DOHH2 (cell line): ENCODE measurements at regions not wholly inside any gene's neighbourhood (a gene's known extent, or its start where the extent isn't known, plus 50 kb on each side); places are given as distances from the start of the nearest gene placed in this dataset.

Source experiments
- H3F3A ChIP-seq: fragments of 200-600 bp; sonication (generic), shearing (Covaris generic); 2 replicates; pipeline ENCODE4 v1.6.0; 2016; ENCODE audit warnings: antibody characterized with exemption, mild to moderate bottlenecking; ENCODE audit not compliant: control insufficient read depth, insufficient read depth
- H3K27ac ChIP-seq: fragments of 200-600 bp; sonication (generic); 2 replicates; pipeline ENCODE4 v1.5.1; 2014; ENCODE audit warnings: low read depth, mild to moderate bottlenecking, low read length, moderate library complexity
- H3K27me3 ChIP-seq: fragments of 200-600 bp; sonication (generic); 2 replicates; pipeline ENCODE4 v1.6.1; 2014; ENCODE audit warnings: mild to moderate bottlenecking, low read length, mixed read lengths; ENCODE audit not compliant: control insufficient read depth
- H3K36me3 ChIP-seq: fragments of 200-600 bp; sonication (generic); 2 replicates; pipeline ENCODE4 v1.6.1; 2014; ENCODE audit warnings: mild to moderate bottlenecking, low read length, moderate library complexity, mixed read lengths; ENCODE audit not compliant: control insufficient read depth
- H3K4me1 ChIP-seq: fragments of 200-600 bp; sonication (generic); 2 replicates; pipeline ENCODE4 v1.6.1; 2014; ENCODE audit warnings: mild to moderate bottlenecking, low read length, mixed read lengths; ENCODE audit not compliant: control insufficient read depth
- H3K4me2 ChIP-seq: fragments of 200-600 bp; sonication (generic); 2 replicates; pipeline ENCODE4 v1.6.0; 2014; ENCODE audit warnings: mild to moderate bottlenecking, low read length, moderate library complexity
- H3K4me3 ChIP-seq: fragments of 200-600 bp; sonication (generic); 2 replicates; pipeline ENCODE4 v1.5.1; 2014; ENCODE audit warnings: mild to moderate bottlenecking, low read length, mixed read lengths
- H3K79me2 ChIP-seq: fragments of 200-600 bp; sonication (generic); 2 replicates; pipeline ENCODE4 v1.6.1; 2014; ENCODE audit warnings: mild to moderate bottlenecking, low read length, mixed read lengths; ENCODE audit not compliant: control insufficient read depth
- H3K9me2 ChIP-seq: fragments of 200-600 bp; sonication (generic); replicated peaks from 2 replicates; pipeline ENCODE4 v1.6.1; 2014; ENCODE audit warnings: mild to moderate bottlenecking, low read length, mixed read lengths; ENCODE audit not compliant: control insufficient read depth
- H3K9me3 ChIP-seq: fragments of 200-600 bp; sonication (generic); 2 replicates; pipeline ENCODE4 v1.6.1; 2014; ENCODE audit warnings: antibody characterized with exemption, low read length, mixed read lengths; ENCODE audit not compliant: control insufficient read depth, insufficient read depth
- H4K20me1 ChIP-seq: fragments of 200-600 bp; sonication (generic); 2 replicates; pipeline ENCODE4 v1.6.0; 2014; ENCODE audit warnings: low read depth, mild to moderate bottlenecking, antibody characterized with exemption, low read length, moderate library complexity; ENCODE audit not compliant: control insufficient read depth, insufficient read depth
- EZH2phosphoT487 ChIP-seq: fragments of 200-600 bp; sonication (generic); IDR thresholded peaks from 2 replicates; pipeline ENCODE4 v1.6.1; 2017; ENCODE audit warnings: borderline replicate concordance, mild to moderate bottlenecking, antibody characterized with exemption, low read length, moderate library complexity, mixed read lengths
- TF ChIP-seq, protein P1 (sequence below): fragments of 200-600 bp; sonication (generic); IDR thresholded peaks from one replicate; pipeline ENCODE4 v1.5.1; 2014; ENCODE audit warnings: antibody characterized with exemption, mild to moderate bottlenecking, low read depth, low read length; ENCODE audit not compliant: poor library complexity, severe bottlenecking

DNA sequence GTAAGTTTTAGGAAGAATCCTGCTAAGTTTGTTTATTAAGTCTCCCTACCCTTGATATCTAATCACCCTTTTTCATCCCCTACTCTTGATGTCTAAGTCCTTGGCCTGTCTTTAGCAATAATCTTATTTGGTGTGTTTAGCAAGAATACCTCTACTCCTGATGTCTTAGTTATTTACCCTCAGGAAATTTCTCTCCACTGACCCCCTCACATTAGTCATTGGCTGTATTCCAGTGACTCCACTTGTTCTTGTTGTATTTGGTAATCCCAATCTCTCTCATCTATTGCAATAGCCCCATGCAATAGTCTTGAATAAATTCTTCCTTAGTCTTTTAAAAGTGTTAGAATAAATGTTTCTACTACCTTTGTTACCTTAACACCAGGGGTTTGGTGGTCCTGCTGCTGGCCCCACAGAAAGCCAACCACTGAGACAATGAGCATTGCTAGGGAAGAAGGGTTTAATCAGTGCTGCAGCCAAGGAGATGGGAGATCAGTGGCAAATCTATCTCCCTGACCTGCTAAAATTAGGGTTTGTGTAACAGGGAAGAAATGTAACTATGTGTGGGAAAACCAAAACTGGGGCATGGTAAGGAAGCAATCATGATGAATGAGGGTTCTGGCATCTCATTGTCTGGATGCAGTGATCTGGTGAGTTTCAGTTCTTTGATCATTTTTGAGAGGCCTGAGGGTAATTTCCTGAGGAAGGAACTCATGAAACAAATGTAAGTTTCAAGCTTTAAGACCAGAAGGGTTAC, 236.4 kb upstream of the DAB2 start:
- Histone ChIP-seq H3K36me3 (no peaks in the 10 kb centered on the region), H3K79me2 (no peaks in the 10 kb centered on the region), H4K20me1 (no peaks in the 10 kb centered on the region), H3F3A (no peaks in the 10 kb centered on the region), H3K4me3 (no peak overlapping the region), H3K9me2 (no peaks in the 10 kb centered on the region), H3K9me3 (no peaks in the 10 kb centered on the region; the same call in 1 of the 2 replicates), H3K27ac (no peak overlapping the region), H3K4me2 (no peak overlapping the region), H3K4me1 (no peaks in the 10 kb centered on the region), H3K27me3 (no peaks in the 10 kb centered on the region)
- TF ChIP-seq, protein P1, sequence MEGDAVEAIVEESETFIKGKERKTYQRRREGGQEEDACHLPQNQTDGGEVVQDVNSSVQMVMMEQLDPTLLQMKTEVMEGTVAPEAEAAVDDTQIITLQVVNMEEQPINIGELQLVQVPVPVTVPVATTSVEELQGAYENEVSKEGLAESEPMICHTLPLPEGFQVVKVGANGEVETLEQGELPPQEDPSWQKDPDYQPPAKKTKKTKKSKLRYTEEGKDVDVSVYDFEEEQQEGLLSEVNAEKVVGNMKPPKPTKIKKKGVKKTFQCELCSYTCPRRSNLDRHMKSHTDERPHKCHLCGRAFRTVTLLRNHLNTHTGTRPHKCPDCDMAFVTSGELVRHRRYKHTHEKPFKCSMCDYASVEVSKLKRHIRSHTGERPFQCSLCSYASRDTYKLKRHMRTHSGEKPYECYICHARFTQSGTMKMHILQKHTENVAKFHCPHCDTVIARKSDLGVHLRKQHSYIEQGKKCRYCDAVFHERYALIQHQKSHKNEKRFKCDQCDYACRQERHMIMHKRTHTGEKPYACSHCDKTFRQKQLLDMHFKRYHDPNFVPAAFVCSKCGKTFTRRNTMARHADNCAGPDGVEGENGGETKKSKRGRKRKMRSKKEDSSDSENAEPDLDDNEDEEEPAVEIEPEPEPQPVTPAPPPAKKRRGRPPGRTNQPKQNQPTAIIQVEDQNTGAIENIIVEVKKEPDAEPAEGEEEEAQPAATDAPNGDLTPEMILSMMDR = no peak
- no peak for TF ChIP-seq EZH2phosphoT487

DNA sequence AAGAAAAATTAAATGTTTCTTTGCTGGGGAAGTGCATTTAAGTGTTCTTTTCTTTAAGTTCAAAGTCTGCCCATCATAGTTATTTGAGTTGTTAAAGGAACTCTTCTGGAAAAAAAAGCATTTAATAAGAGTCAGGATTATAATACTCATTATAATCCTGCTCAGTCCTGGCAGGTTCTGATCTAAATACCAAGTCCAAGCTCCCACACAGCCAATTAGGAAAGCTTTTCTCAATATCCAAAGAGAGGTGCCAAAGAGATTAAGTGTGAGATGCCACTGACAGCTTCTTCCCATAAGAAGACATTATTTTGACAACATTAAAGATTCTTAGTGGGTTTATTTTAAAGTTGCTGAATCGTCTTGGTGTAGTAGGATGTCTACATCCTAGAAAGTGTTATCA, 235.2 kb upstream of the DAB2 start:
- Histone ChIP-seq H3K27ac (no peak overlapping the region), H3K9me2 (no peaks in the 10 kb centered on the region), H3K36me3 (no peaks in the 10 kb centered on the region), H3K79me2 (no peaks in the 10 kb centered on the region), H3K4me1 (no peaks in the 10 kb centered on the region), H3K9me3 (no peaks in the 10 kb centered on the region; the same call in 1 of the 2 replicates), H3K4me3 (no peak overlapping the region), H3F3A (no peaks in the 10 kb centered on the region), H3K4me2 (no peak overlapping the region), H3K27me3 (no peaks in the 10 kb centered on the region), H4K20me1 (no peaks in the 10 kb centered on the region)
- no peak for TF ChIP-seq EZH2phosphoT487
- TF ChIP-seq, protein P1 = no peak

DNA sequence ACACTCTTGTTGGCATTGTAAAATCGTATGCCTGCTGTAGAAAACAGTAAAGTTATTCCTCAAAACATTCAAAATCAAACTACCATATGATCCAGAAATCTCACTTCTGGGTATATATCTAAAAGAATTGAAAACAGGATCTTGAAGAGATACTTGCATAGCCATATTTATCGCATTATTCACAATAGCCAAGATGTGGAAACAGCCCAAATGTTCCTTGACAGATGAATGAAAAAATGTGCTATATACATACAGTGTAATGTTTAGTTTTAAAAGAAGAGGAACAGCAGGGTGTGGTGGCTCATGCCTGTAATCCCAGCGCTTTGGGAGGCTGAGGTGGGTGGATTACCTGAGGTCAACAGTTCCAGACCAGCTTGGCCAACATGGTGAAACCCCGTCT, 234.1 kb upstream of the DAB2 start:
- Histone ChIP-seq H3K4me2 (no peak overlapping the region), H3K4me3 (no peak overlapping the region)

More for the DNA sequence above, 234.1 kb upstream of the DAB2 start:
- Histone ChIP-seq H3K4me1 (no peaks in the 10 kb centered on the region), H4K20me1 (no peaks in the 10 kb centered on the region), H3K9me2 (no peaks in the 10 kb centered on the region), H3K36me3 (no peaks in the 10 kb centered on the region), H3F3A (no peaks in the 10 kb centered on the region), H3K27ac (no peak overlapping the region), H3K9me3 (no peaks in the 10 kb centered on the region), H3K79me2 (no peaks in the 10 kb centered on the region), H3K27me3 (no peaks in the 10 kb centered on the region)
- TF ChIP-seq EZH2phosphoT487 = no peak
- TF ChIP-seq, protein P1 = no peak
